GM19043 (cell line): ENCODE measurements at regions not wholly inside any gene's neighbourhood (a gene's known extent, or its start where the extent isn't known, plus 50 kb on each side); places are given as distances from the start of the nearest gene placed in this dataset.
"Not testable (repeated sequence)": the region's sequence is repeated elsewhere in the genome, so short reads cannot be mapped to it uniquely, and the experiment has no call there.

Source experiments
- ATAC-seq: cut with Tn5 transposase; IDR thresholded peaks from one replicate; pipeline ENCODE4 v1.9.1; 2021; ENCODE audit warnings: low read depth; ENCODE audit not compliant: unreplicated experiment

DNA sequence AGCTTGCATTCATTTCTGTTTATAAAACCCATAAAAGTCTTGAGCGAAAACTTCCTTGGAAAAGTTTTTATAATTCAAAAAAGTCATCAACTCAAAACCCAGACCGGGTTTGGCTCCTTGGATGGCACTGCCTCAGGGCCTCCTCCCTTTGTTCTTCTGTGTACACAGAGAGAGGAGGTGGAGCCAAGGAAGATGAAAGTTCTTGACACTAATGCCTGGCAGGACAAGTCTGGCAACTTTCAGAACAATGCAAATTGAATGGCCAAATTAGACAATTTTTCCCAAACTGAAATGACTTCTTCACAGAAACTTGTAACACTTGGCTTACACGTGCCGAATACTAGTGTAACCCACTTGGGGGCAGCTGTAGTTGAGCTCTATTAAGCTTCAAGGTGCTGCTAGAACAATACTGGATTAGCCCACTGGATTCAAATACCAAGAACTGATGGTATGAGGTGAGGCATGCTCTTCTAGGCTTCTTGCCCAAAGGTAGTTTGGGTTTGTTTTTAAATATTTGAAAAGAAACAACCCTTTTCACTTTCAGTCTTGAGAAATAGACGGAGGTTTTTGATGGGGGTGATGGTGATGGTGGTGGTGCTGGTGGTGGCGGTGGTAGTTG lies 86.6 kb upstream of the FRMD6 start:
- no peak for ATAC-seq

DNA sequence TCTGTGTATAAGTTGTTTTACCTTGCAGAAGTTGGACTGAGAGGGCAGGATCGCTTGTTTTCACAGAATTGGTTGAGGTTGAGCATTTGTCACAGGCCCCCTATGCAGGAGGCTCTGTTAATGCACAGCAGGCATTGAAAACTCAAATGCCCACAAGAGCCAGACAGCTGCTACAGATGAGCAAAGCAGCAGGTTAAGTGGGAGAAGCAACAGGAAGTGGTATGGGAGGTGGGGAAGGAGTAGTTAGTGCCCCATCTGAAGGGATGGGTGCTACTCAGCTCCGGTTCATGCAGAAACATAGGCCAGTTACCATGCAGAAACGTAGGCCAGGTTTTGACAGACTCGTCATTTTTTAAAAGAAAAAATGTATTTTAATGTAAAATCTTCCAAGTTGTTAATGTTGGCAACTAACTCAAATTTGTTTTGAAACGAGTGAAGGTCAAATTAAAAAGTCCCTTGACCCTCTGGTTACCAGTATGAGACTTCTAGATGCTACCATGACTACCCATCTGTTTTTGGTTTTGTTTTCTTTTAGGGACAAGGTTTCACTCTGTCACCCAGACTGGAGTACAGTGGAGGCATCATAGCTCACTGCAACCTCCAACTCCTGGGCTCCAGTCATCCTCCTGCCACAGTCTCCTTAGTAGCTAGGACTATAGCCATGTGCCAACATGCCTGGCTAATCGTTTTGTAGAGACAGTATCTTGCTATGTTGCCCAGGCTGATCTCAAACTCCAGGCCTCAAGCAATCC lies 84.7 kb upstream of the FRMD6 start:
- no peak for ATAC-seq

DNA sequence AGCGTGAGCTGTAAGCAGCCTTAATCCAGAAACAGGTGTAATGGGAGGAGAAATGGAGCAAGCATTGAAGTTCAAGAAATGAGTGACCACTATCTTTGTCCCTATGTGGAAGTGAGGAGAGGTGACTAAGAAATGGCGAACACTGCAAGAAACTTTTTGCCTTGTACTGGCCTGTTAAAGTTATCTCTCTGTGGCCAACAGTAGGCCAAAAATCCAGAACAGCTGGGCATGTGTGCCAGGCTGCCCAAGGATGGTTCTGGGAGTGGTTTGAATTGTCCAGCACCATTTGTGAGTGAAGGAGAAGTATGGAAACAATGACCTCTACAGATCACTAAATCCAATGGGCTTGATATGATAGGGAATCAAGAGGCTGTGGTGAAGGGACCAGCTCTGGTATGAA lies 83.3 kb upstream of the FRMD6 start:
- ATAC-seq = no peak

DNA sequence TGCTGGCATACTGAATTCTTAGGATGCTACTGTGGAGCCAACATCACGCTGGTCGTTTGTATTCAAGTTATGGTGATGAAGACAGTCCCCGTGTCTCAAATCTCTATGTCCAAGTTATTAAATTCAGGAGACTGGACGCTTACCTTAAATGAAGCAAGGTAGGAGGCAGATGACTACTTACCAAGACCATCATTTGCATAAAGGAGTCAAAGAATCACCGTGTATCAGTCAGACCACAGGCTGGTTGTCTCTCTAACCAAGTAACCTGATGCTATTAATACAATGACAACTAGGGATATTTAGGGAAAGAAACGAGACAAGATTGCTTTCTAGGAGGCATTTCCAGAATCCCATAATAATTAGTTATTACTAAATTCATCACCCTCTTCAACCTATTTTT lies 78.1 kb upstream of the FRMD6 start:
- no peak for ATAC-seq

DNA sequence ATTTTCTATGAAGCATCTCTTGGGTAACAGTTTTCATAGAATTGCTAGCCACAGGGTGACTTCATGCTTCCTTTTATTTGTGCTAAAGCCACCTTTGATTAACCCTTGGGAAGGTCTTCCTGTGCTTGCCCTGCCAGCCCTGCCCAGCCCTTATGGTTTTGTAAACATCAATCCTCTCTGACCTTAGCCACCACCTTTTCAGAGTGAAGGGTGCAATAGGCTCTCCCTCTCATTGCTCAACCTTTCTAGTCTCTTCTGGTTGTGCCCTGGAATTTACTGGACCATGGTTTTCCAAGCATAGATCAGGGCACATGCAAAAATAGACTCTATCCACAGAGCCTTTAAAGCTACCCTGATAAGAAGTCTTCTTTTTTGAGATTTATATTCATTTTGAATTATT lies 77.7 kb upstream of the FRMD6 start:
- no peak for ATAC-seq

DNA sequence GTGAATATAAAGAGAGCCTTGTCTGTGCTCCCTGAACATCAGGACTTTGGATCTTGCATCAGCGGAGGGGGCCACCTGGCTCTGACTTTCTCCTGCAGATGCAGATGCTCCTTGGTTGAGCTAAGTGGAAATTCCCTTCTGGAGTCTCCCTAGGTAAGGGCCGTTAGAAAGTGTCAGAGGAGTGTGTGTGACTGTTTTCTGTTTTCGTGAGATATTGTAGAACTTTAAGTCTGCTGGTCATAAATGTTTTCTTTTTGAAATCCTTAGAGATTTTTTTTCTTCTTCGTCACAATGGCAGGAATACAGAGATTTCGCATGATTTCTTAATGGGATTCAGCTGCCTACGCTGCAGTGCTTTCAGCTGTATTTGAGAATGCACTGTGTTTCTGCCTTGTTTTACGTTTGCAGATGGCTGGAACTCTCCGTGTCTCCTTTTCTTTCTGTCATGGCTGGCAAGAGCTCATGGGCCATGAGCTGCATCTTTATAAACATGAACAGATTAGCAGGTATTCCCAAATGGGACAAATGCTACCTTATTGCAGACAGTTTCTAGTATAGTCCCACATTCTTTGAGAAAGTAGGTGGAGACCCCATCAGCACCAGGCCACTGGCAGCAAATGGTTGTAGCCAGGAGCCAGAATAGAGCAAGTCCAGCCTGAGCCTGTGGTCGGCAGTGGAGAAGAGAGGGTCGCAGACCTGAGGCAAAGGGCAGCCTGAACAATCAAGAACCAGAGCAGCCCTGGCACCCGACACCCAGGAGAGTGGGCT lies 76.2 kb upstream of the FRMD6 start:
- no peak for ATAC-seq

DNA sequence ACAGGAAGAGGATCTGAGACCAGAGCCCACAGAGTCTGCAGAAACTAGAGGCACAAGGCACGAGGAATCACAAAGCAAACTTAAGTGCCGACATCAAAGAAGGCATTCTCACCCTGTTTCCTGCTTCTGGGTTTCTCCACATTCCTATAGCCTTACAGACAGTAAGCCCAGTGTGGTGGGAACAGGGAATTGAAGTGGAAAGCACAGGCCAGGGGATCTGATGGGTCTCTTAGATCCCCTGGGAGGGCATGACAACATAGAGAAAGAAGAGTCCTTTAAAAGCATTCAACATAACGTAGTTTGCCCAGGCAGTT lies 75.6 kb upstream of the FRMD6 start:
- no peak for ATAC-seq

DNA sequence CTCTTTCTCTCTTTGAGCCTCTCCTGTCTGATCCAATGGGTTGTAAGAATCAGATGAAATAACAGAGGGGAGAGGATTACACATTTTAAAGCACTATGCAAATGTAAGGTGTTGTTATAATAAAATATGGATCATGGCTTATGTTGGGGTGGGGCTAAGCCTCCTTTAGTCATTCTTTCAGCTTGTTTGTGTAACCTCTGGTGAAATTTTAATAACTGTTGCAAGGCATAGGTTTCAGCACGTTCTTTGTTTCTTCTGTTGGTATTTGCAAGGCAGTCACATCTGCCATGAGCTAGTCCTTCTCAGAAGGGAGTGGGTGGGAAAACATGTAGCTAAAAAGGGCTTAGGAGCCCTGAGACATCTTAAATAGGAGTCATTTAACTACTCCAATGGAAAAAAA lies 74.8 kb upstream of the FRMD6 start:
- no peak for ATAC-seq

DNA sequence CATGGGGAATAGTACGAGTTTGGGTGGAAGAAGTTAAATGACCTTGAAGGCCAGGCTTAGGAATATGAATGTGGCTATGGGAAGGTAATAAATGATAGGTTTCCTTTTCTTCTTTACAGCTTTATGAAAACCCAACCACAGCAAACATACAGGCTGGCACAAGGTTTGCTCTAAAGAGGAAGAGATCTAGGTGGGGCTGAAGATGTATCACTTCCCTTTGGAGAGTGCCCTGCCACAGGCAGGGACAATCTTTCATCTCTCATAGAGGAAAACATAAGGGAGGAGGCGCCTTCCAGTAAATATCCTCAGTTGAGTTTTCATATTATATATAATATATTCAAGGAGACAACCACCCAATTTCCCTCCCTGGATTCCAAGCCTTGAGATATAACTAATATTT lies 72.9 kb upstream of the FRMD6 start:
- ATAC-seq = no peak

DNA sequence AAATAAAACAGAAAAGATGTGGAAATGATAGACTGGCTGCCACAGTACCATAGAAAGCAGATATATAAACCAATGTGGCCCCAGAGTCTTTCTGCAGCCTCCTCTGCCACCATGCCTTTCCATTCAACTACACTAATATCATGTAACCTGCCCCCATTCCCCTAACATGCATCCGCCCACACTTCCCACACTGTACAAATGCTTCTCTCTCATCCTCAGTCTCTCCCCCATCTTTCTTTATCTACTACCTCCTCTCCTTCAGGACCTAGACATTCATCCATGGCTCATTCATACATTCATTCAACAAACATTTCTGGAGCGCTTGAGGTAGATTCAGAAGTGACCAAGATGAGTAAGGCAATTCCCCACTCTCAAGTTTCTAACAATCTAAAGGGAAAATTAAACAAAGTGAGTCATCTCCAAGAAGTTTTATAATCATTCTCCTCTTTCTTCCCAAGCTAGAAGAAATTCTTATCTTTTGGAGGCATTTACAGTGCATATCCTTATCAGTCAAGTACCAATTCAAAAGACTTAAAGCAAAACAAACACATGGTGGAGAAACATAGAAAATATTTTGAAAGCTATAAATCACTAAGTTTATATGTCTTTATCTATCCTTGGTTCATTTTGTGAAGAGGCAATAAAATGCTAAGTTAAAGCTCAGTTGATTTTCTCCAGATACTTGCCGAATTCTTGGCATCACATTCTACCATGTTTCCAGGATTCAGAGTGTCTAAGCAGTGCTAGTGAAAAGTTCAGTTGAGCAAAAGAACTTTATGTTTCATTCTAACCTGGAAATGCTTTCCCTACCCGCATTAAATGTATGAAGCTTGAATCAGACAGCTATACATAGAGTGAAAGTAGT lies 70.5 kb upstream of the FRMD6 start:
- no peak for ATAC-seq

DNA sequence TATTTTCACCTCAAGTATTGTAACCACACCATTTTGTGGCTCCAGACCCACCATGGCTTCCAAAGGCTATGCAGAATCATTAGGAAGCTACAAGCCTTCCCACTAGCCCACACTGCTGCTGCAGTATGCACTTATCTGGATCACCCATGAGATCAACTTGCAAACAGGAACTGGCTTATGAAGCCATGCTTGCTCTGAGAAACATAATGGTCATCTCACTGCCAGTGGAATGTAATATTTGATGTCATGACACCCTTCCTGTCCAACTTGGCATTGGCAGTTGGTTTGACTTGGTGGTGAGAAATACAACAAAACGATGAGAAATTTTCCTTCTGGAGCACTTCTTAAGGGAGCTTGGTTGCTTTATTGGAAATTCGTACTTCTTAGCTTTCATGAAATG lies 69.3 kb upstream of the FRMD6 start:
- no peak for ATAC-seq

DNA sequence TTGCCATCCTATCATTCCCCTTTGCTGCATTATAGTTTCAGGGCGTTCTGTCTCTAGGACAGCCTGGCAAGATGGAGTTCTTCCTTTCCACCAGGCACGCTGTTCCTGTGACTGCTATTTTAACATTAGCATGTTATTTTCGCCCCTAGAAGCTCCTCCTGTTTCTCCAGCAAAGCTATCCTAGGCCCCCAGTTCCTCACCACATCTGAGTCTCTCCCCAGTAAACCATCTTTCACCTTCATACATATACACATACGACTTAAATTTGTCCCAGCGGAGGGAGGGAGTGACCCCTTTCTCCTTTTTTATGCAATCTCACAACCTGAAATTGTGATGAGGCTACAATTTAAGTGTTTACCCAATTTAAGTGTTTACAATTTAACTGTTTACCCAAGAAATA lies 66.7 kb upstream of the FRMD6 start:
- no peak for ATAC-seq

DNA sequence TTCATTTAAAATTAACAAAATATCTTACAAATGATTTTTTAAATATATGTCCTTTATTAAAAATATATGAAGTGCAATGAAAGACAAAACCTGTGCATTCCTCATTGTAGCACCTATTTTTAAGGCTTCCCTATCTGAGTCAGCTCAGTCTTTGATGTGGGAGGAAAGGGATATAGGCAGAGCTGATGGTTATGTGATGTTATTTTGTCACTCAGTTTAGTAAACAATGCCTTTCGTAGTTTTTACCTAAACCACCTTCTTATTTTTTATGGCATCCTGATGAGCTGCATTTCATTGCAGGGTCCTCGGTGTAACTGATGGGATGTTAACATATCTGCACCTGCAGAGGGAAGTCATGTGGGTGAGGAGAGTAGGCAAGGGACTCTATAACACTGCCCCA lies 58.9 kb upstream of the FRMD6 start:
- no peak for ATAC-seq

DNA sequence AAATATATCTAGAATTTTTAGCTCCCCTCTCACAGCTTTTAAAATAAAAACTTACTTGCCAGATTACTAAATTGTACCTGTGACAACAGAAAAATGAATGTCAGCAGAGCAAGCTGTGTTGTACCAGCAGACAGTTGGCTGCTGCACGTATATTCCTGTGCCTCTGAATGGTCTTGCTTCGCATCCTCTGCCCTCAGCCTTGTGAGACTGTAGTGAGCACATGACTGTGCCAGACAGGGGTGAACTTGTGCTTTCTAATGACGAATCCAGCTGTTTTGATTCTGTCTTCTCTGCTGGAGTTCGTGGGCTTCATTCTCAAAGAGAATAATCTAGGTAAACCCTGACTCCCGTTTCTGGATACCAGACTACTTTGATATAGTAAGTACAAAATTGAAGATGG lies 58.3 kb upstream of the FRMD6 start:
- ATAC-seq = no peak

DNA sequence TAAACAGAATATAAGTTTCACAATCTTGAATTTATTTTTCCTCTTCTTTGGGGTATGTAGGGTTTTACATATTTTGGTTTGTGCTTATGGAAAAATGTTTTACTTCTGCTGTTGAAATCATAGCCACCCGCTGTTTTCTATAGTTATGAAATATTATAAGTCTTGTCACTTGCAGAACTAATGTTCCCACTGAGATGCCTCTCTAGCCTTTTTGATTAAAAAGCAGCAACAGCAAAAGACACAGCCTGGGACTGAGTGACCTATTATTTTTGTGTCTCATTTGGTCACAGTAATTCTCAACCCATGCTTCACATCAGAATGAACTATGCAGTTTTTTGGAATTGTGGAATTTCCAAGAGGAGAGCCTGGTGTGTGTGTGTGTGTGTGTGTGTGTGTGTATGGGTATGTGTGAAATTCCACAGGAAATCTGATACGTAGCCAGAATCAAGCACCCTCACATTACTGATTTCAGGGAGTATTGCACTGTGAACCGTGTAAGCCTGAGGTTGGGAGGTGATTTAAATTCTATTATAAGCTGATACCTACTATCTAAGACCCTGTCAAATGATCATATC lies 55.7 kb upstream of the FRMD6 start:
- no peak for ATAC-seq

DNA sequence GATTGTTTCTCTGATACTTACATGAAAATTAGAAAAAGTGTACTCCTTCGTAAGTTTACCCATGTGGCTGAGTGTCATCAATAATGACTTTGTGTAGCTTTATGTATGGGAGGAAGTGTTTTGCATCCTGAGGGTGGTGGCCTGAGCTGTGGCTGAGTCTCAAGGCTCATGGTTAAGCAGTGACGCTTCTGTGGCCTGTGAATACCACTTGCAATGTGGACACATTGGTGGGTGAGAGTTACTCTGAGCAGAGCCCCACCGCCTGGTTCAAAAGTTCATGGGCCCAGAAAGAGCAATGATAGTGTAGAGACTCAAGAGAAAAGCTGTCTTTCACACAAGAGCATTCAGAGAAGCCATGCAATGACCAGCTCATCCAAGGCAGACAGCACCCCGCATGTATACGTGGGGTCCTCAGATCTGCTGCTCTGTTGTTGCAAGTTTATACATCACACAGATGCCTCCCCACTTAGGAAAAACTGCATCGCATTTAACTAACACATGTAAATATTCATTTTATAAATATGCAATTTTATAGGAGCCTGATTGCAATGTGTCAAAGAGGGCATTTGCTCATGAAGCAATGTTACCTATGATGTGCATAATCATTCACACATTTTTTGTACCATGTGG lies 55.1 kb upstream of the FRMD6 start:
- no peak for ATAC-seq

DNA sequence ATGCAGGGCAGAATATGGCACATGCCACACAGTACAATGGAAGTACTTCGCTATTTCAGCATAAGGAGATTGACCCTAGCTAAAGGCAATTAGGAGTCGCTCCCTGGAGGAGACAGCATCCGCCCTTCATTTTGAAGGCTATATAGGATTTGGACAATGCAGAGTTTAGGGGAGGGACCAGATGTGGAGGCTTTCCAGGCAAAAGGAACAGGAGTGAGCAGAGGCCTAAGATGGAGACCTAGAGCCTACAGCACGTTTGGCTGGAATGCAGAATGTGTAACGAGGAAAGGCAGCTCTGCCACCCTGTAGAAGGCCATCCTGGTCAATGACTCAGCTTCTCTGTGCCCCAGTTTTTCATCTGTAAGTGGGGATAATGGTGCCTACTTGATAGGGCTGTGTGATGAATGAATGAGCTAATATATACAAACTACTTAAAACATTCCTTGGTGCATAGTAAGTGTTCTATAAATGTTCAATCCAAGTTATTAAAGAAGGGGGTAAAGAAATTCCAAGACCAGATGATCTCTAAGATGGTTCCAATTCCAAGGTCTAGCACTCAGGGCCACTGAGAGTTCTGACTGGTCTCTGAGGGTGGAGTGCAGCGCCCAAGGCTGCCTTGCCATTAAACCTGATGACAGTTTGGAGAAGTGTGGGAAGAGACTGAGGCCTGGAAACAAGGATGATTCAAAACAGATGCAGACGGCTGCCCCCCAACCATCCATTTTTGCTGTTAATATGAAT lies 54.3 kb upstream of the FRMD6 start:
- ATAC-seq = no peak

DNA sequence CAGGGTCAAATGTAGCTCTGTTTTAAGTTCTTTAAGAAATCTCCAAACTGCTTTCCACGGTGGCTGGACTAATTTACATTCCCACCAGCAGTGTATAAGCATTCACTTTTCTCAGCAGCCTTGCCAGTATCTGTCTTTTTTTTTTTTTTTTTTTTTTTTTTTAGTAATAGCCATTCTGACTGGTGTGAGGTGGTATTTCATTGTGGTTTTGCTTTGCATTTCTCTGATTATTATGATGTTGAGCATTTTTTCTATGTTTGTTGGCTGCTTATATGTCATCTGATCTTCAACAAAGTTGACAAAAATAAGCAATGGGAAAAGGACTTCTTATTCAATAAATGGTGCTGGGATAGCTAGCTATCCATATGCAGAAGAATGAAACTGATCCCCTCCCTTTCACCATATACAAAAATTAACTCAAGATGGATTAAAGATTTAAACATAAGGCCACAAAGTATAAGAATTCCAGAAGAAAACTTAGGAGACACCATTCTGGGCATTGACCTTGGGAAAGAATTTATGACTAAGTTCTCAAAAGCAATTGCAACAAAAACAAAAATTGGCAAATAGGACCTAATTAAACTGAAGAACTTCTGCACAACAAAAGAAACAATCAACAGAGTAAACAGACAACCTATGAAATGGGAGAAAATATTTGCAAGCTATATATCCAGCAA lies 52.6 kb upstream of the FRMD6 start:
- ATAC-seq = not testable (repeated sequence)

DNA sequence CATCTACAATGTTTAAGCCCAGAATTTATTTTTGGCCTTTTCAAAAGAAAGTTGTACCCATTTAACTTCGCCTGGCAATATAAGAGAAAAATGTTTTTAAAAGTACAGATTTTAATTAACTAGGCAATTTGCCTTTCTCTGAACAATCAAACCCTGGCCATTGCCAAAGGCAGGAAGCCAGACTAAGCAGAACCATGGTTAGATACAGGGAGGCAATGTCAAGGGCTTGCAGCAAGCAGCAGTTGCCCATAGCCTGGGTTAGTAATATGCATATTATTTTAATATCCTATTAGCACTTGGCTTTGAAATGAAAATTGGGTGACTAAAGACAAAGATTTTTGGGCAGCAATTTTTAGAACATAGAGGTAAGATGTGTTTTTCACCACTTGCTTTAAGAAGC lies 51.1 kb upstream of the FRMD6 start:
- no peak for ATAC-seq
